ENCODE measurements at regions not wholly inside any gene's neighbourhood (a gene's known extent, or its start where the extent isn't known, plus 50 kb on each side); places are given as distances from the start of the nearest gene placed in this dataset.
"Not testable (repeated sequence)": the region's sequence is repeated elsewhere in the genome, so short reads cannot be mapped to it uniquely, and the experiment has no call there.

GRCh38 chr13:59064042-59064441, 1099.7 kb downstream of the DIAPH3 start:
- TF ChIP-seq EZH2 (optimal IDR thresholded peaks at IDR 0.05; ENCODE audit: low read depth, low read length) (no peak), CTCF (IDR thresholded peaks at IDR 0.05; ENCODE audit: low read length) (no peak), EZH2phosphoT487 (IDR thresholded peaks at IDR 0.05; ENCODE audit: low read length) (no peak)
- Histone ChIP-seq H3F3A (ENCODE audit: insufficient read depth, low read length) (no peaks in the 10 kb centered on the region), H2AFZ (ENCODE audit: low read length) (no peak overlapping the region), H3K4me3 (ENCODE audit: low read length) (no peak overlapping the region), H3K79me2 (ENCODE audit: low read length) (no peaks in the 10 kb centered on the region), H3K4me2 (ENCODE audit: low read depth, low read length) (no peak overlapping the region), H3K36me3 (replicated peaks; ENCODE audit: insufficient read depth, low read length) (no peaks in the 10 kb centered on the region), H3K27ac (ENCODE audit: low read length) (no peak overlapping the region), H3K9me2 (replicated peaks; ENCODE audit: insufficient read depth, low read length) (no peaks in the 10 kb centered on the region), H3K4me1 (ENCODE audit: low read length) (no peaks in the 10 kb centered on the region), H3K9ac (ENCODE audit: low read length) (no peak overlapping the region), H4K20me1 (ENCODE audit: insufficient read depth, low read length) (no peaks in the 10 kb centered on the region), H3K27me3 (replicated peaks; ENCODE audit: insufficient read depth, low read length) (no peaks in the 10 kb centered on the region), H3K9me3 (replicated peaks; ENCODE audit: insufficient read depth, low read length) (no peaks in the 10 kb centered on the region)
- DNase-seq = no peak

- not testable (repeated sequence) for DNase-seq; H3K9me3 ChIP-seq (replicated peaks; ENCODE audit: insufficient read depth, low read length); H3K9ac ChIP-seq (ENCODE audit: low read length); H3F3A ChIP-seq (ENCODE audit: insufficient read depth, low read length); H3K36me3 ChIP-seq (replicated peaks; ENCODE audit: insufficient read depth, low read length); H3K4me1 ChIP-seq (ENCODE audit: low read length); H2AFZ ChIP-seq (ENCODE audit: low read length); H3K9me2 ChIP-seq (replicated peaks; ENCODE audit: insufficient read depth, low read length); H3K27me3 ChIP-seq (replicated peaks; ENCODE audit: insufficient read depth, low read length); H3K79me2 ChIP-seq (ENCODE audit: low read length); H3K27ac ChIP-seq (ENCODE audit: low read length); H3K4me3 ChIP-seq (ENCODE audit: low read length); H4K20me1 ChIP-seq (ENCODE audit: insufficient read depth, low read length); H3K4me2 ChIP-seq (ENCODE audit: low read depth, low read length)
These were observed 1087.3 kb downstream of the DIAPH3 start for GRCh38 chr13:59076386-59076785.

- Histone ChIP-seq H3K9me2 (replicated peaks; ENCODE audit: insufficient read depth, low read length) (no peaks in the 10 kb centered on the region), H2AFZ (ENCODE audit: low read length) (no peak overlapping the region), H3K79me2 (ENCODE audit: low read length) (no peaks in the 10 kb centered on the region), H3K27me3 (replicated peaks; ENCODE audit: insufficient read depth, low read length) (no peaks in the 10 kb centered on the region), H3K9me3 (replicated peaks; ENCODE audit: insufficient read depth, low read length) (no peaks in the 10 kb centered on the region), H3F3A (ENCODE audit: insufficient read depth, low read length) (no peaks in the 10 kb centered on the region), H3K36me3 (replicated peaks; ENCODE audit: insufficient read depth, low read length) (no peaks in the 10 kb centered on the region), H3K9ac (ENCODE audit: low read length) (no peak overlapping the region), H4K20me1 (ENCODE audit: insufficient read depth, low read length) (no peaks in the 10 kb centered on the region), H3K4me2 (ENCODE audit: low read depth, low read length) (no peak overlapping the region), H3K4me1 (ENCODE audit: low read length) (no peaks in the 10 kb centered on the region), H3K27ac (ENCODE audit: low read length) (no peak overlapping the region), H3K4me3 (ENCODE audit: low read length) (no peak overlapping the region)
- no peak for DNase-seq
- TF ChIP-seq EZH2 (optimal IDR thresholded peaks at IDR 0.05; ENCODE audit: low read depth, low read length) = no peak
- no peak for TF ChIP-seq CTCF (IDR thresholded peaks at IDR 0.05; ENCODE audit: low read length)
- TF ChIP-seq EZH2phosphoT487 (IDR thresholded peaks at IDR 0.05; ENCODE audit: low read length) = no peak
These were observed 1077.6 kb downstream of the DIAPH3 start for GRCh38 chr13:59086147-59086546.

GRCh38 chr13:59088716-59089115, 1075.0 kb downstream of the DIAPH3 start:
- Histone ChIP-seq H3K27me3 (replicated peaks; ENCODE audit: insufficient read depth, low read length) (no peaks in the 10 kb centered on the region), H3K9me3 (replicated peaks; ENCODE audit: insufficient read depth, low read length) (no peaks in the 10 kb centered on the region), H4K20me1 (ENCODE audit: insufficient read depth, low read length) (no peaks in the 10 kb centered on the region), H3K4me3 (ENCODE audit: low read length) (no peak overlapping the region), H2AFZ (ENCODE audit: low read length) (no peak overlapping the region), H3K4me2 (ENCODE audit: low read depth, low read length) (no peak overlapping the region), H3K27ac (ENCODE audit: low read length) (no peak overlapping the region), H3K4me1 (ENCODE audit: low read length) (no peaks in the 10 kb centered on the region), H3K79me2 (ENCODE audit: low read length) (no peaks in the 10 kb centered on the region), H3K9me2 (replicated peaks; ENCODE audit: insufficient read depth, low read length) (no peaks in the 10 kb centered on the region), H3K9ac (ENCODE audit: low read length) (no peak overlapping the region), H3K36me3 (replicated peaks; ENCODE audit: insufficient read depth, low read length) (no peaks in the 10 kb centered on the region), H3F3A (ENCODE audit: insufficient read depth, low read length) (no peaks in the 10 kb centered on the region)
- no peak for TF ChIP-seq CTCF (IDR thresholded peaks at IDR 0.05; ENCODE audit: low read length)
- no peak for TF ChIP-seq EZH2 (optimal IDR thresholded peaks at IDR 0.05; ENCODE audit: low read depth, low read length)
- TF ChIP-seq EZH2phosphoT487 (IDR thresholded peaks at IDR 0.05; ENCODE audit: low read length) = no peak
- DNase-seq = no peak
